Endodermal cell (in vitro differentiated cells): ENCODE measurements at regions not wholly inside any gene's neighbourhood (a gene's known extent, or its start where the extent isn't known, plus 50 kb on each side); places are given as distances from the start of the nearest gene placed in this dataset.

Source experiments
- DNase-seq: peaks from one replicate; pipeline ENCODE4 v3.0.0-alpha.2; 2017
- H3K27ac ChIP-seq: 2 replicates; pipeline ENCODE4 v1.5.1; 2013; ENCODE audit warnings: mild to moderate bottlenecking, low read depth, low read length, moderate library complexity
- H3K27me3 ChIP-seq: 2 replicates; pipeline ENCODE4 v1.6.1; 2013; ENCODE audit warnings: mild to moderate bottlenecking, low read length, moderate library complexity; ENCODE audit not compliant: insufficient read depth, control insufficient read depth, poor library complexity, severe bottlenecking
- H3K36me3 ChIP-seq: 2 replicates; pipeline ENCODE4 v1.7.0; 2013; ENCODE audit warnings: mild to moderate bottlenecking, low read length, moderate library complexity; ENCODE audit not compliant: control insufficient read depth, insufficient read depth
- H3K4me1 ChIP-seq: one replicate; pipeline ENCODE4 v1.7.0; 2013; ENCODE audit warnings: low read length; ENCODE audit not compliant: control insufficient read depth, insufficient read depth
- H3K4me3 ChIP-seq: 2 replicates; pipeline ENCODE4 v1.5.1; 2013; ENCODE audit warnings: mild to moderate bottlenecking, low read length, moderate library complexity
- H3K9ac ChIP-seq: 2 replicates; pipeline ENCODE4 v1.6.1; 2013; ENCODE audit warnings: mild to moderate bottlenecking, low read length, moderate library complexity; ENCODE audit not compliant: poor library complexity, severe bottlenecking; ENCODE audit errors: extremely low read depth
- H3K9me3 ChIP-seq: 2 replicates; pipeline ENCODE4 v1.6.1; 2013; ENCODE audit warnings: mild to moderate bottlenecking, low read length, moderate library complexity; ENCODE audit not compliant: control insufficient read depth
- H3K27ac Mint-ChIP-seq: 2 replicates; pipeline ENCODE4 v1.8.0; 2020; ENCODE audit warnings: mixed read lengths
- H3K27me3 Mint-ChIP-seq: 2 replicates; pipeline ENCODE4 v1.8.0; 2021; ENCODE audit warnings: mild to moderate bottlenecking, mixed read lengths; ENCODE audit not compliant: insufficient read depth
- H3K36me3 Mint-ChIP-seq: 2 replicates; pipeline ENCODE4 v1.8.0; 2020; ENCODE audit warnings: low read depth, mixed read lengths
- H3K4me1 Mint-ChIP-seq: 2 replicates; pipeline ENCODE4 v1.8.0; 2020; ENCODE audit warnings: mixed read lengths
- H3K4me3 Mint-ChIP-seq: 2 replicates; pipeline ENCODE4 v1.8.0; 2020; ENCODE audit warnings: mild to moderate bottlenecking, moderate library complexity, mixed read lengths
- H3K9me3 Mint-ChIP-seq: 2 replicates; pipeline ENCODE4 v1.8.0; 2020; ENCODE audit warnings: mild to moderate bottlenecking, mixed read lengths
- WGBS, 2 experiments: methylation state at CpG; one replicate each; pipeline versions ENCODE4 v1.1.5 to v1.1.7; 2013; ENCODE audit warnings: missing lambda C conversion rate in 2 of 2, mixed read lengths in 1 of 2; ENCODE audit not compliant: insufficient coverage in 1 of 2, insufficient read length in 1 of 2; 5-methylcytosine and 5-hydroxymethylcytosine counted together
- TF ChIP-seq, protein P1 (sequence below): fragments of 200-600 bp; sonication (generic); conservative IDR thresholded peaks from 2 replicates; pipeline ENCODE4 v1.5.0; 2021; ENCODE audit warnings: antibody characterized with exemption, mild to moderate bottlenecking

DNA sequence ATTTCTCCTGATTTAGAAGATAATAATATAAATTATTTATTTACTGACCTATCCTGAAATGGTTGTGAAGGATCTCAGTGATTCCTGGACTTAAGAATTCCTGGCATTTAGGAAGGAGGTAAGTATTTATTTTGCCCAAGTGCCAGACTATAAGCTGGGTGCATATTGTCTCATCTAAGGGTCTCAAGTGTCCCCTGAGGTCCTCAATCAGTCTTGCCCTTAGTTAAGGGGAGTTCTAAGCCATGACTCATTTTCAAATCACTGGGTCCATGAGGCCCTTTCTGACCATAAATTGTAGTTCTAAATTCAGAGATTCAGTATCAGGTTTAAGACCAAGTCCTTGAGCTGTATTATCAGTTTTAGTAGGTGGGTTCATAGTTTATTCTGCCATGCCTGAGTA is 251.6 kb upstream of the MEOX2 start:
- H3K36me3 ChIP-seq, result no peaks in the 10 kb centered on the region
- no peaks in the 10 kb centered on the region for H3K9me3 ChIP-seq
- no peak overlapping the region for H3K4me3 Mint-ChIP-seq
- no peaks in the 10 kb centered on the region for H3K36me3 Mint-ChIP-seq
- no peak overlapping the region for H3K9ac ChIP-seq
- DNase-seq, result no peak
- no peak overlapping the region for H3K27ac Mint-ChIP-seq
- peaks cover 2% of the 10 kb centered on the region for H3K9me3 Mint-ChIP-seq
- no peak overlapping the region for H3K4me3 ChIP-seq
- no peaks in the 10 kb centered on the region for H3K27me3 Mint-ChIP-seq
- TF ChIP-seq, protein P1, sequence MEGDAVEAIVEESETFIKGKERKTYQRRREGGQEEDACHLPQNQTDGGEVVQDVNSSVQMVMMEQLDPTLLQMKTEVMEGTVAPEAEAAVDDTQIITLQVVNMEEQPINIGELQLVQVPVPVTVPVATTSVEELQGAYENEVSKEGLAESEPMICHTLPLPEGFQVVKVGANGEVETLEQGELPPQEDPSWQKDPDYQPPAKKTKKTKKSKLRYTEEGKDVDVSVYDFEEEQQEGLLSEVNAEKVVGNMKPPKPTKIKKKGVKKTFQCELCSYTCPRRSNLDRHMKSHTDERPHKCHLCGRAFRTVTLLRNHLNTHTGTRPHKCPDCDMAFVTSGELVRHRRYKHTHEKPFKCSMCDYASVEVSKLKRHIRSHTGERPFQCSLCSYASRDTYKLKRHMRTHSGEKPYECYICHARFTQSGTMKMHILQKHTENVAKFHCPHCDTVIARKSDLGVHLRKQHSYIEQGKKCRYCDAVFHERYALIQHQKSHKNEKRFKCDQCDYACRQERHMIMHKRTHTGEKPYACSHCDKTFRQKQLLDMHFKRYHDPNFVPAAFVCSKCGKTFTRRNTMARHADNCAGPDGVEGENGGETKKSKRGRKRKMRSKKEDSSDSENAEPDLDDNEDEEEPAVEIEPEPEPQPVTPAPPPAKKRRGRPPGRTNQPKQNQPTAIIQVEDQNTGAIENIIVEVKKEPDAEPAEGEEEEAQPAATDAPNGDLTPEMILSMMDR, result no peak
- H3K27me3 ChIP-seq, result no peaks in the 10 kb centered on the region
- H3K4me1 Mint-ChIP-seq, result peaks cover 9% of the 10 kb centered on the region
- no peaks in the 10 kb centered on the region for H3K4me1 ChIP-seq
- H3K27ac ChIP-seq, result no peak overlapping the region

DNA sequence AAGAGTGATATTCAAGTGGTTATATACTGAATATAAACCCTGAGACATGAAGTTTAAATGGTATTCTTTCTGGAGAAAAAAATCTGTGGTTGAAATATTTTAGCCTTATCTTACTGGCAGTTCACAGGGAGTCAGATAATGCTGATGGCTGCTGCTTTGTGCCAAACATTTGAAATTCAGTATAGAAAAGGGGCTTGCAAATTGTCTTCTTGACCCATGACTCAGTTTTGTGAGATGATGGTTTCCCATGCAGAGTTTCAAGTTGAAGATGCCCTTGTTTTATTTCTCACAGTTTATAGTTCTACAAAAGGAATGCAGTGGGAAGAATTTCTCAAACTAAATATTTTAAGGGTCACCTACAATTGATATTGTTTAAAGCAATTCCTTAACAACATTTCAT is 251.1 kb upstream of the MEOX2 start:
- no peaks in the 10 kb centered on the region for H3K27me3 Mint-ChIP-seq
- Histone ChIP-seq H3K4me1 (no peaks in the 10 kb centered on the region), H3K27me3 (no peaks in the 10 kb centered on the region), H3K9ac (no peak overlapping the region), H3K36me3 (no peaks in the 10 kb centered on the region), H3K9me3 (no peaks in the 10 kb centered on the region), H3K27ac (no peak overlapping the region), H3K4me3 (no peak overlapping the region)
- H3K36me3 Mint-ChIP-seq, result no peaks in the 10 kb centered on the region
- H3K27ac Mint-ChIP-seq, result peak overlapping the region; percentile 30
- TF ChIP-seq, protein P1, result no peak
- H3K4me3 Mint-ChIP-seq, result no peak overlapping the region
- peaks cover 2% of the 10 kb centered on the region for H3K9me3 Mint-ChIP-seq
- no peak for DNase-seq
- peaks cover 9% of the 10 kb centered on the region for H3K4me1 Mint-ChIP-seq

DNA sequence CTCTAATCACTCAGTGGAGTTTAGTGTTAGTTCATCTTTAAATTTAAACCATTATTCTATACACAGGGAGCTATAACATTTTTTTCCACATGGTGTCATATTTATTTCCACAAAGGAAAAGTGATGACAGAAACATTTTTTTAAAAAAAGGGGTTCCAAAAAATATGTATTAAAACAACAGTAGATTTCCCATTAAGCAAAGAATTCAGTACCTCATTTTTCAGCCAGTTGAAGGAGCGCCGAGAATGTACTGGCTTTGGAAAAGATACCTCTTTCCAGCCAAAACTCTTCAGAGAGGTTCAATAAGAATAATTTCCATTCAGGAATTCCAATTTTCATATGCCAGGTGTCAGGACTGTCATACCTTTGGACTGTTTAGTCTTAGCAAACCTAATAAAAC is 250.5 kb upstream of the MEOX2 start:
- no peaks in the 10 kb centered on the region for H3K4me1 ChIP-seq
- Mint-ChIP-seq H3K27ac (no peak overlapping the region), H3K4me3 (no peak overlapping the region), H3K36me3 (no peaks in the 10 kb centered on the region), H3K4me1 (peaks cover 14% of the 10 kb centered on the region), H3K9me3 (peaks cover 1% of the 10 kb centered on the region), H3K27me3 (no peaks in the 10 kb centered on the region)
- no peak overlapping the region for H3K27ac ChIP-seq
- no peak overlapping the region for H3K9ac ChIP-seq
- no peaks in the 10 kb centered on the region for H3K36me3 ChIP-seq
- H3K27me3 ChIP-seq, result no peaks in the 10 kb centered on the region
- no peak overlapping the region for H3K4me3 ChIP-seq
- no peak for DNase-seq
- H3K9me3 ChIP-seq, result no peaks in the 10 kb centered on the region
- TF ChIP-seq, protein P1, result no peak
- 80 to 94% methylated on average over 2 of the region's 2 CpGs for WGBS, 2 experiments
